ENCODE measurements at regions not wholly inside any gene's neighbourhood (a gene's known extent, or its start where the extent isn't known, plus 50 kb on each side); places are given as distances from the start of the nearest gene placed in this dataset.

DNA sequence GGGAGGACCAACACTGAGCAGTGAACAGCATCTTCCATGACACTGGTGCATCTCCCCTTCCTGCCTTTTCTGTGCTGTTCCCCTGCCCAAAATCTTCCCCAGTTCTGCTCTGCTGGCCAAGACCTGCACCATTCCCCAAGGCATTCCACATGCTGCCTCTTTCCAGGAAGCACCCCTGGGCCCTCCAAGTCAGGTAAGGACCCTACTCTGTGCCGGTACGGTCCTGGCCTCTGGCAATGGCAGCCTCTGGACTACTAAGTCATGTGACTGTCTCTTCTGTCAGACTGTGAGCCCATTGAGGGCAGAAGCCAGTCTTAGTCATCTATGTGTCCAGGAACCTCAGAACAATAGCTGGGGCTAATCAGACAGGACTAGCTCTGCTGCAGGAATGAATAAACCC is 282.0 kb downstream of the MYCN start:
- DNase-seq = no peak
- H4K20me1 ChIP-seq (ENCODE audit: insufficient read depth) = no peaks in the 10 kb centered on the region

DNA sequence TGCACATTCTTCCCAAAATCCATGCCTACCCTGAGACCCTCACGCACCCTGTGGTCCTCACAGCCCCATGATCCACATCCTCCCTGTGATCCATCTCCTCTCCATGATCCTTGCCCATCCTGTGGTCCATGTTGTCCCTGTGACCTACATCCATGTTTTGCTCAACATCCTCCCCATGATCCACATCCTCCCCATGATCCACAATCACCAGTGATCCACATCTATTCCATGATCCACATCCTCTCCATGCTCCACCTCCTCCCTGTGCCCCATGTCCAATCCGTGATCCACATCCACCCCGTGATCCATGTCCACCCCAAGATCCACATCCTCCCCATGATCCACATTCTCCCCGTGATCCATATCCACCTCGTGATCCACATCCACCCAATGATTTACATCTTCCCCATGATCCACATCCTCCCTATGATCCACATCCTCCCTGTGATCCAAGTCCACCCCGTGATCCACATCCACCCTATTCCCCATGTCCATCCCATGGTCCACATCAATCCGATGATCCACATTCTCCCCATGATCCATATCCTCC is 281.2 kb downstream of the MYCN start:
- H3K27me3 ChIP-seq (ENCODE audit: insufficient read depth) = no peaks in the 10 kb centered on the region
- DNase-seq = no peak

More for the DNA sequence above, 282.0 kb downstream of the MYCN start:
- Histone ChIP-seq H3K4me3 (ENCODE audit: low read depth in 2 of 2, low read length in 1 of 2) (no peak overlapping the region), H3F3A (replicated peaks; ENCODE audit: insufficient read depth) (no peaks in the 10 kb centered on the region), H3K9ac (no peak overlapping the region), H3K27ac (ENCODE audit: low read depth in 2 of 2, low read length in 1 of 2) (no peak overlapping the region), H3K9me2 (no peaks in the 10 kb centered on the region), H3K79me2 (ENCODE audit: insufficient read depth) (no peaks in the 10 kb centered on the region), H3K4me2 (no peak overlapping the region), H3K9me3 (no peaks in the 10 kb centered on the region), H2AFZ (ENCODE audit: low read depth) (no peak overlapping the region), H3K4me1 (ENCODE audit: control insufficient read depth in 1 of 2, insufficient read depth in 2 of 2, low read depth in 1 of 2, low read length in 1 of 2) (peaks cover 0 to 33% of the 10 kb centered on the region in 2 experiments; a peak in 1 of 4 replicates), H3K36me3 (replicated peaks in 1 of 2; ENCODE audit: control insufficient read depth in 1 of 2, insufficient read depth in 2 of 2, low read length in 1 of 2) (no peaks in the 10 kb centered on the region), H3K27me3 (ENCODE audit: insufficient read depth) (no peaks in the 10 kb centered on the region)
- CTCF ChIA-PET = interaction anchor here (1.4 to 2.3 kb wide), 3 partner anchors 28 to 285 kb away, joined by 3 to 9 read pairs (median 3); no protein-coding TSS in a partner anchor
- POLR2A ChIA-PET = no interaction called here
- WGBS (ENCODE audit: low lambda C conversion rate) = 52% methylated on average over 2 of the region's 2 CpGs
- TF ChIP-seq RCOR1 (IDR thresholded peaks at IDR 0.05; ENCODE audit: low read length) (no peak), GABPA (IDR thresholded peaks at IDR 0.05; ENCODE audit: low read depth) (no peak), TAF1 (IDR thresholded peaks at IDR 0.05; ENCODE audit: borderline replicate concordance, low read depth, low read length) (no peak), MEF2A (IDR thresholded peaks at IDR 0.05; ENCODE audit: borderline replicate concordance, low read depth) (no peak), FOXM1 (IDR thresholded peaks at IDR 0.05; ENCODE audit: low read depth) (no peak), RFX5 (IDR thresholded peaks at IDR 0.05; ENCODE audit: low read length) (no peak), EP300 (IDR thresholded peaks at IDR 0.05; ENCODE audit: borderline replicate concordance in 1 of 2, low read depth in 1 of 2, low read length in 1 of 2) (no peak), SIN3A (IDR thresholded peaks at IDR 0.05; ENCODE audit: borderline replicate concordance, low read depth, low read length) (no peak), FOSL2 (IDR thresholded peaks at IDR 0.05; ENCODE audit: borderline replicate concordance, low read depth) (no peak)

More for the DNA sequence above, 281.2 kb downstream of the MYCN start:
- Histone ChIP-seq H3K9me2 (no peaks in the 10 kb centered on the region), H3K9me3 (no peaks in the 10 kb centered on the region), H3K79me2 (ENCODE audit: insufficient read depth) (no peaks in the 10 kb centered on the region), H3K4me2 (no peak overlapping the region), H3K4me1 (ENCODE audit: control insufficient read depth in 1 of 2, insufficient read depth in 2 of 2, low read depth in 1 of 2, low read length in 1 of 2) (peaks cover 0 to 25% of the 10 kb centered on the region in 2 experiments; a peak in 1 of 4 replicates), H3K27ac (ENCODE audit: low read depth in 2 of 2, low read length in 1 of 2) (no peak overlapping the region), H4K20me1 (ENCODE audit: insufficient read depth) (no peaks in the 10 kb centered on the region), H3K9ac (no peak overlapping the region), H3K36me3 (replicated peaks in 1 of 2; ENCODE audit: control insufficient read depth in 1 of 2, insufficient read depth in 2 of 2, low read length in 1 of 2) (no peaks in the 10 kb centered on the region), H3F3A (replicated peaks; ENCODE audit: insufficient read depth) (no peaks in the 10 kb centered on the region), H2AFZ (ENCODE audit: low read depth) (no peak overlapping the region), H3K4me3 (ENCODE audit: low read depth in 2 of 2, low read length in 1 of 2) (no peak overlapping the region)
- ChIA-PET POLR2A (no interaction called here), CTCF (interaction anchor here (1.4 to 1.6 kb wide), 2 partner anchors 28 to 277 kb away, joined by 3 read pairs; no protein-coding TSS in a partner anchor)
- WGBS (ENCODE audit: low lambda C conversion rate) = 38% methylated on average over 7 of the region's 7 CpGs
- no peak for TF ChIP-seq RXRA (IDR thresholded peaks at IDR 0.05; ENCODE audit: borderline replicate concordance, low read depth)
- TF ChIP-seq RCOR1 (IDR thresholded peaks at IDR 0.05; ENCODE audit: low read length) = no peak
- no peak for TF ChIP-seq GATA2 (CRISPR knock-in tag; IDR thresholded peaks at IDR 0.05)
- TF ChIP-seq TAF1 (IDR thresholded peaks at IDR 0.05; ENCODE audit: borderline replicate concordance, low read depth, low read length) = no peak
- TF ChIP-seq, protein P1, sequence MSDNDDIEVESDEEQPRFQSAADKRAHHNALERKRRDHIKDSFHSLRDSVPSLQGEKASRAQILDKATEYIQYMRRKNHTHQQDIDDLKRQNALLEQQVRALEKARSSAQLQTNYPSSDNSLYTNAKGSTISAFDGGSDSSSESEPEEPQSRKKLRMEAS (IDR thresholded peaks at IDR 0.05; ENCODE audit: low read depth) = no peak
- TF ChIP-seq GABPA (IDR thresholded peaks at IDR 0.05; ENCODE audit: low read depth) = no peak
- TF ChIP-seq TCF12 (IDR thresholded peaks at IDR 0.05) = no peak
- no peak for TF ChIP-seq CHD2 (IDR thresholded peaks at IDR 0.05; ENCODE audit: low read length, partially characterized antibody)
- TF ChIP-seq, protein P2, sequence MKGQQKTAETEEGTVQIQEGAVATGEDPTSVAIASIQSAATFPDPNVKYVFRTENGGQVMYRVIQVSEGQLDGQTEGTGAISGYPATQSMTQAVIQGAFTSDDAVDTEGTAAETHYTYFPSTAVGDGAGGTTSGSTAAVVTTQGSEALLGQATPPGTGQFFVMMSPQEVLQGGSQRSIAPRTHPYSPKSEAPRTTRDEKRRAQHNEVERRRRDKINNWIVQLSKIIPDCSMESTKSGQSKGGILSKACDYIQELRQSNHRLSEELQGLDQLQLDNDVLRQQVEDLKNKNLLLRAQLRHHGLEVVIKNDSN (IDR thresholded peaks at IDR 0.05; ENCODE audit: borderline replicate concordance, low read depth) = no peak
- TF ChIP-seq ELF1 (IDR thresholded peaks at IDR 0.05) = no peak
- no peak for TF ChIP-seq NFIC (IDR thresholded peaks at IDR 0.05; ENCODE audit: borderline replicate concordance)
- TF ChIP-seq FOXJ3 (CRISPR knock-in tag; IDR thresholded peaks at IDR 0.05) = no peak
- TF ChIP-seq NRF1 (IDR thresholded peaks at IDR 0.05; ENCODE audit: low read depth, low read length) = no peak
- TF ChIP-seq JUND (IDR thresholded peaks at IDR 0.05) = no peak
- no peak for TF ChIP-seq FOSL2 (IDR thresholded peaks at IDR 0.05; ENCODE audit: borderline replicate concordance, low read depth)
- TF ChIP-seq, protein P3, sequence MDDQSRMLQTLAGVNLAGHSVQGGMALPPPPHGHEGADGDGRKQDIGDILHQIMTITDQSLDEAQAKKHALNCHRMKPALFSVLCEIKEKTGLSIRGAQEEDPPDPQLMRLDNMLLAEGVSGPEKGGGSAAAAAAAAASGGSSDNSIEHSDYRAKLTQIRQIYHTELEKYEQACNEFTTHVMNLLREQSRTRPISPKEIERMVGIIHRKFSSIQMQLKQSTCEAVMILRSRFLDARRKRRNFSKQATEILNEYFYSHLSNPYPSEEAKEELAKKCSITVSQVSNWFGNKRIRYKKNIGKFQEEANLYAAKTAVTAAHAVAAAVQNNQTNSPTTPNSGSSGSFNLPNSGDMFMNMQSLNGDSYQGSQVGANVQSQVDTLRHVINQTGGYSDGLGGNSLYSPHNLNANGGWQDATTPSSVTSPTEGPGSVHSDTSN (IDR thresholded peaks at IDR 0.05) = no peak
- TF ChIP-seq FOXM1 (IDR thresholded peaks at IDR 0.05; ENCODE audit: low read depth) = no peak
- TF ChIP-seq, protein P4, sequence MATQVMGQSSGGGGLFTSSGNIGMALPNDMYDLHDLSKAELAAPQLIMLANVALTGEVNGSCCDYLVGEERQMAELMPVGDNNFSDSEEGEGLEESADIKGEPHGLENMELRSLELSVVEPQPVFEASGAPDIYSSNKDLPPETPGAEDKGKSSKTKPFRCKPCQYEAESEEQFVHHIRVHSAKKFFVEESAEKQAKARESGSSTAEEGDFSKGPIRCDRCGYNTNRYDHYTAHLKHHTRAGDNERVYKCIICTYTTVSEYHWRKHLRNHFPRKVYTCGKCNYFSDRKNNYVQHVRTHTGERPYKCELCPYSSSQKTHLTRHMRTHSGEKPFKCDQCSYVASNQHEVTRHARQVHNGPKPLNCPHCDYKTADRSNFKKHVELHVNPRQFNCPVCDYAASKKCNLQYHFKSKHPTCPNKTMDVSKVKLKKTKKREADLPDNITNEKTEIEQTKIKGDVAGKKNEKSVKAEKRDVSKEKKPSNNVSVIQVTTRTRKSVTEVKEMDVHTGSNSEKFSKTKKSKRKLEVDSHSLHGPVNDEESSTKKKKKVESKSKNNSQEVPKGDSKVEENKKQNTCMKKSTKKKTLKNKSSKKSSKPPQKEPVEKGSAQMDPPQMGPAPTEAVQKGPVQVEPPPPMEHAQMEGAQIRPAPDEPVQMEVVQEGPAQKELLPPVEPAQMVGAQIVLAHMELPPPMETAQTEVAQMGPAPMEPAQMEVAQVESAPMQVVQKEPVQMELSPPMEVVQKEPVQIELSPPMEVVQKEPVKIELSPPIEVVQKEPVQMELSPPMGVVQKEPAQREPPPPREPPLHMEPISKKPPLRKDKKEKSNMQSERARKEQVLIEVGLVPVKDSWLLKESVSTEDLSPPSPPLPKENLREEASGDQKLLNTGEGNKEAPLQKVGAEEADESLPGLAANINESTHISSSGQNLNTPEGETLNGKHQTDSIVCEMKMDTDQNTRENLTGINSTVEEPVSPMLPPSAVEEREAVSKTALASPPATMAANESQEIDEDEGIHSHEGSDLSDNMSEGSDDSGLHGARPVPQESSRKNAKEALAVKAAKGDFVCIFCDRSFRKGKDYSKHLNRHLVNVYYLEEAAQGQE (IDR thresholded peaks at IDR 0.05; ENCODE audit: low read depth, low read length) = no peak
- TF ChIP-seq, protein P5, sequence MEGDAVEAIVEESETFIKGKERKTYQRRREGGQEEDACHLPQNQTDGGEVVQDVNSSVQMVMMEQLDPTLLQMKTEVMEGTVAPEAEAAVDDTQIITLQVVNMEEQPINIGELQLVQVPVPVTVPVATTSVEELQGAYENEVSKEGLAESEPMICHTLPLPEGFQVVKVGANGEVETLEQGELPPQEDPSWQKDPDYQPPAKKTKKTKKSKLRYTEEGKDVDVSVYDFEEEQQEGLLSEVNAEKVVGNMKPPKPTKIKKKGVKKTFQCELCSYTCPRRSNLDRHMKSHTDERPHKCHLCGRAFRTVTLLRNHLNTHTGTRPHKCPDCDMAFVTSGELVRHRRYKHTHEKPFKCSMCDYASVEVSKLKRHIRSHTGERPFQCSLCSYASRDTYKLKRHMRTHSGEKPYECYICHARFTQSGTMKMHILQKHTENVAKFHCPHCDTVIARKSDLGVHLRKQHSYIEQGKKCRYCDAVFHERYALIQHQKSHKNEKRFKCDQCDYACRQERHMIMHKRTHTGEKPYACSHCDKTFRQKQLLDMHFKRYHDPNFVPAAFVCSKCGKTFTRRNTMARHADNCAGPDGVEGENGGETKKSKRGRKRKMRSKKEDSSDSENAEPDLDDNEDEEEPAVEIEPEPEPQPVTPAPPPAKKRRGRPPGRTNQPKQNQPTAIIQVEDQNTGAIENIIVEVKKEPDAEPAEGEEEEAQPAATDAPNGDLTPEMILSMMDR (IDR thresholded peaks at IDR 0.05) = no peak
